HG03280 (cell line): ENCODE measurements at regions not wholly inside any gene's neighbourhood (a gene's known extent, or its start where the extent isn't known, plus 50 kb on each side); places are given as distances from the start of the nearest gene placed in this dataset.

Experiments
- ATAC-seq: cut with Tn5 transposase; IDR thresholded peaks from one replicate; pipeline ENCODE4 v1.9.1; 2021; ENCODE audit warnings: mild to moderate bottlenecking, moderate library complexity; ENCODE audit not compliant: unreplicated experiment

- ATAC-seq, result no peak
Measured at GRCh38 chr11:112795911-112796649, 165.1 kb upstream of the NCAM1 start.

- no peak for ATAC-seq
Measured at GRCh38 chr11:112797092-112797491, 164.1 kb upstream of the NCAM1 start.

GRCh38 chr11:112797648-112798293 lies 163.4 kb upstream of the NCAM1 start:
- ATAC-seq, result peak; percentile 75

- no peak for ATAC-seq
Measured at GRCh38 chr11:112801025-112801816, 160.0 kb upstream of the NCAM1 start.

- ATAC-seq, result no peak
Measured at GRCh38 chr11:112801817-112802088, 159.5 kb upstream of the NCAM1 start.

- no peak for ATAC-seq
Measured at GRCh38 chr11:112805658-112806057, 155.6 kb upstream of the NCAM1 start.

GRCh38 chr11:112806256-112806655 lies 155.0 kb upstream of the NCAM1 start:
- ATAC-seq, result no peak

- ATAC-seq, result no peak
Measured at GRCh38 chr11:112806876-112807275, 154.3 kb upstream of the NCAM1 start.

- no peak for ATAC-seq
Measured at GRCh38 chr11:112809429-112809828, 151.8 kb upstream of the NCAM1 start.

GRCh38 chr11:112810951-112811350 lies 150.3 kb upstream of the NCAM1 start:
- ATAC-seq, result no peak

GRCh38 chr11:112811783-112812182 lies 149.4 kb upstream of the NCAM1 start:
- ATAC-seq, result no peak

GRCh38 chr11:112812729-112813128 lies 148.5 kb upstream of the NCAM1 start:
- no peak for ATAC-seq

GRCh38 chr11:112814168-112814567 lies 147.1 kb upstream of the NCAM1 start:
- ATAC-seq, result no peak

- ATAC-seq, result no peak
Measured at GRCh38 chr11:112817376-112817775, 143.8 kb upstream of the NCAM1 start.

GRCh38 chr11:112822478-112823274 lies 138.5 kb upstream of the NCAM1 start:
- no peak for ATAC-seq

GRCh38 chr11:112826026-112826425 lies 135.2 kb upstream of the NCAM1 start:
- ATAC-seq, result no peak

- ATAC-seq, result no peak
Measured at GRCh38 chr11:112826788-112827187, 134.4 kb upstream of the NCAM1 start.

GRCh38 chr11:112828421-112828820 lies 132.8 kb upstream of the NCAM1 start:
- ATAC-seq, result no peak

- ATAC-seq, result no peak
Measured at GRCh38 chr11:112829971-112830654, 131.1 kb upstream of the NCAM1 start.

- ATAC-seq, result no peak
Measured at GRCh38 chr11:112831041-112831440, 130.2 kb upstream of the NCAM1 start.
